ENCODE measurements at regions not wholly inside any gene's neighbourhood (a gene's known extent, or its start where the extent isn't known, plus 50 kb on each side); places are given as distances from the start of the nearest gene placed in this dataset.

DNA sequence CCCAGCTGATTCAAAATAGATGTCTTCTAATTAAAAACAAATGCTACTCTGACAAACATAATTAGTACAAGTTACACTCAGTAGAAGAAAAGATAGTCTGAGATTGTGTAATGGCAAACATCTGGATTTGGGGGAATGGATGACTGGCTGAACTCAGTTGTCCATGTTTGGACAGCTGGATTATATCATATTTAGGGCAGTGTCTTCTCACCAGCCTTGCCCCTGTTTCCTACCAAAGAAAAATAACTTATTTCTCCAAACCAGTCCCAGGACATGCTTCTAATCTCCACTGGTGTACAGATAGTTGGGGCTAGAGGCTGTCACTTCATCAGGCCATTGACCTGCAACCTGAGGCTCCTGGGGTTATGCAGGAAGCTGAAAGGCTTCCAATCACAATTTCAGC is 237.3 kb downstream of the USP46 start:
- TF ChIP-seq, protein P1, sequence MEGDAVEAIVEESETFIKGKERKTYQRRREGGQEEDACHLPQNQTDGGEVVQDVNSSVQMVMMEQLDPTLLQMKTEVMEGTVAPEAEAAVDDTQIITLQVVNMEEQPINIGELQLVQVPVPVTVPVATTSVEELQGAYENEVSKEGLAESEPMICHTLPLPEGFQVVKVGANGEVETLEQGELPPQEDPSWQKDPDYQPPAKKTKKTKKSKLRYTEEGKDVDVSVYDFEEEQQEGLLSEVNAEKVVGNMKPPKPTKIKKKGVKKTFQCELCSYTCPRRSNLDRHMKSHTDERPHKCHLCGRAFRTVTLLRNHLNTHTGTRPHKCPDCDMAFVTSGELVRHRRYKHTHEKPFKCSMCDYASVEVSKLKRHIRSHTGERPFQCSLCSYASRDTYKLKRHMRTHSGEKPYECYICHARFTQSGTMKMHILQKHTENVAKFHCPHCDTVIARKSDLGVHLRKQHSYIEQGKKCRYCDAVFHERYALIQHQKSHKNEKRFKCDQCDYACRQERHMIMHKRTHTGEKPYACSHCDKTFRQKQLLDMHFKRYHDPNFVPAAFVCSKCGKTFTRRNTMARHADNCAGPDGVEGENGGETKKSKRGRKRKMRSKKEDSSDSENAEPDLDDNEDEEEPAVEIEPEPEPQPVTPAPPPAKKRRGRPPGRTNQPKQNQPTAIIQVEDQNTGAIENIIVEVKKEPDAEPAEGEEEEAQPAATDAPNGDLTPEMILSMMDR (IDR thresholded peaks at IDR 0.05; ENCODE audit: low read length), result no peak
- TF ChIP-seq EZH2 (optimal IDR thresholded peaks at IDR 0.05; ENCODE audit: low read depth, low read length), result no peak
- TF ChIP-seq EZH2phosphoT487 (IDR thresholded peaks at IDR 0.05; ENCODE audit: low read length), result no peak
